GM21360 (cell line): ENCODE measurements at regions not wholly inside any gene's neighbourhood (a gene's known extent, or its start where the extent isn't known, plus 50 kb on each side); places are given as distances from the start of the nearest gene placed in this dataset.

Experiments
- ATAC-seq: cut with Tn5 transposase; IDR thresholded peaks from one replicate; pipeline ENCODE4 v1.9.1; 2021; ENCODE audit warnings: mild to moderate bottlenecking, moderate library complexity; ENCODE audit not compliant: unreplicated experiment

- no peak for ATAC-seq
Observed at GRCh38 chr17:413706-414380, 61.2 kb upstream of the RPH3AL start.

DNA sequence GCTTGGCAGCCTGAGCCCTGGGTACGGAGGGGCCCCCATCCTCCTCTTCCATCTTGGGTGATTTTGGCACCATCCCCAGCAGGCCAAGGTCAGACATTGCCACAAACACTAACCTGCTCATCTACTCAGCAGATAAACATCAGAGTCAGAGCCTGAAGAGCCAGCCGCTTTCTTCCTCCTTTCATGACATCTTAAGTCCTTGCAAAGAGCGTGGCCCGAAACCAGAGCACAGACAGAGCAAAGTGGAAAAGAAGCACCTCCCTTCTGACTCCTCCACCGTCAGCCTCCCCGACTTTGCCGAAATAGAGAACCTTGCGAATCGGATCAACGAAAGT is 60.4 kb upstream of the RPH3AL start:
- no peak for ATAC-seq

- ATAC-seq: no peak
Observed at GRCh38 chr17:412211-413015, 59.8 kb upstream of the RPH3AL start.

DNA sequence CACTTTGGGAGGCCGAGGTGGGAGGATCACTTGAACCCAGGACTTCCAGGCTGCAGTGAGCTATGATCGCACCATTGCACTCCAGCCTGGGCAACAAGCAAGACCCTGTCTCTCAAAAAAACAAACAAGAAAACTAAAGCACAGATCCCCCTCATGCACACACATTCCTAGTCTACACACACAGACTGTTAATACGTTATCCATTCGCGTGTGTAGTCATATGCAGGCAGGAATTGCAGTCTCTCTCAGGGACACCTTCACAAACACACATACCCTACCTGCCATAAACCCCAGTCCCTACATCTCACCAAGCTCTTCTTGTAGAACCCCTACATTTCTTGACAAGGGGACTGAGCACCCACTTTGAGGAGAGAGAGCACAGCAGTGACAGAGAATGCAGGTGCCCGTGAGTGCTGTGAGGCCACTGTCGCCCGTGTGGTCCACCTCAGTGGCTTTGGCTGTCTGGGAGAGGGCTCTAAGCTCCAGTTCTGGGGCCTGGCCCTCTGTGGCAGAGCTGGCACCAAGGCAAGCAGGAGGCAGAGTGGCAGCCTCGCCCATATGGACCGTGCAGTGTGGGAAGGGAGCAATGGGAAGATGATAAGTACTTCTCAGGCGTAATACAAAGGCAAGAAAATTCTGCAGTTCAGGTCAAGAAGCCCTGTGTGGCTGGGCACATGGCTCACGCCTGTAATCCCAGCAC is 59.0 kb upstream of the RPH3AL start:
- ATAC-seq: no peak

GRCh38 chr17:410543-411401 is 58.2 kb upstream of the RPH3AL start:
- peak; percentile 10 for ATAC-seq

DNA sequence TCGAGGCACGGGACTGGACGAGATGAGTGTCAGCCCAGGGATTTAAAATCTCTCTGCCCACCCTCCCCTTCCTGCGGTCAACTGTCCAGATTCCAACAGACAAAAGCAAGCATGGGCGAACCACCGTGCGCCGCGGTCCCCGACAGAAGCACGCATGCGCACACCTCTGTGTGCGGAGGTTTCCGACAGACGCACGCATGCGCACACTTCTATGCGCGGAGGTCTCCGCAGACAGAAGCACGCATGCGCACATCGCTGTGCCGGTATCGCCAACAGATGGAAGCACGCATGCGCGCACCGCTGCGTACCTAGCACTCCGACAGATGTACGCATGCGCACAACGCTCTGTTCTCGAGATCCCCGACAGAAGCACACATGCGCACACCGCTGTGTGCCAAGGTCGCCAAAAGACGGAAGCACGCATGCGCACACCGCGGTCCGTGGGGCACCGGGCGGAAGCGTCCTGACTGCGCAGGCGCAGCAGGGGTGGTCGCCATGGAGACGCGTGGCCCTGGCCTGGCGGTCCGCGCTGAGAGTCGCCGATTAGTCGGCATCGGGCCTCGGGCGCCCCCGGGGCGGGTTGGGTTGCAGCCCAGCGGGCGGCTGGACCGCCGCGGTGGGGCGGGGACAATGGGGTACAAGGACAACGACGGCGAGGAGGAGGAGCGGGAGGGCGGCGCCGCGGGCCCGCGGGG is 57.4 kb upstream of the RPH3AL start:
- peak; percentile 74 for ATAC-seq

DNA sequence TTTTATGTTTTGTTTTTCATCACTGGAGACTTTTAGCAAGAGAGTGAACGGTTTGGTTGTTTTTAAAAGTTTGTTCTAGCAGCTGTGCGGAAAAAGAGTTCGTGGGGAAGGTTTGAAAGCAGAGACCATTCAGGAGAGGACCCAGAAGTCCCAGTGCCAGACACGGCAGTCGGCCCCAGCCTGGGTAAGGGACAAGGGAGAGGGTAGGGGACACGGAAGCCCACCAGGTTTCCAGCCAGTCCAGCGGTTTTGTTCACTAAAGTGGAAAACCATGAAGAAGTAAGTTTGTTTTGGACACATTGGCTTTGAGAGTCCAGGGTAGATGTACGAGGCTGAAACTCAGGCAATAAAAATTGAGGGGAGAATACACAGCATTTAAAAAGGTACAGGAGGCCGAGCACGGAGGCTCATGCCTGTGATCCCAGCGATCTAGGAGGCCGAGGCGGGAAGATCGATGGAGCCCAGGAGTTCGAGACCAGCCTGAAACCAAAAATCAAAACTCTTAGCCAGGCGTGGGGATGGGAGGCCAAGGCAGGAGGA is 56.8 kb upstream of the RPH3AL start:
- ATAC-seq: no peak

- no peak for ATAC-seq
Observed at GRCh38 chr17:404703-405102, 52.1 kb upstream of the RPH3AL start.
